Right atrium auricular region (tissue), 2 donors: ENCODE measurements at regions not wholly inside any gene's neighbourhood (a gene's known extent, or its start where the extent isn't known, plus 50 kb on each side); places are given as distances from the start of the nearest gene placed in this dataset.

ENCODE experiments used
- DNase-seq: peaks from one replicate; pipeline ENCODE4 v3.0.0-alpha.2; 2019; ENCODE audit warnings: low spot score
- H3K27ac ChIP-seq, 2 donors: fragments of 200-600 bp; sonication (generic); 1 replicate in 1 of 2; 2 replicates in 1 of 2; pipeline ENCODE4 v1.5.1; 2016 to 2019
- H3K27me3 ChIP-seq, 2 donors: fragments of 200-600 bp; sonication (generic); one replicate each; pipeline versions ENCODE4 v1.5.1 to v1.6.0; 2017 to 2019
- H3K36me3 ChIP-seq: fragments of 200-600 bp; sonication (generic); one replicate; pipeline ENCODE4 v1.5.1; 2016
- H3K4me1 ChIP-seq, 2 donors: fragments of 200-600 bp; sonication (generic); one replicate each; pipeline versions ENCODE4 v1.5.1 to v1.6.0; 2017 to 2019
- H3K4me3 ChIP-seq, 2 donors: fragments of 200-600 bp; sonication (generic); 1 replicate in 1 of 2; 2 replicates in 1 of 2; pipeline ENCODE4 v1.5.1; 2017 to 2019; ENCODE audit warnings: mild to moderate bottlenecking in 1 of 2, moderate library complexity in 1 of 2
- H3K9me3 ChIP-seq, 2 donors: fragments of 200-600 bp; sonication (generic); one replicate each; pipeline ENCODE4 v1.5.1; 2019
- CTCF ChIP-seq, 2 donors: fragments of 200-600 bp; sonication (generic); IDR thresholded peaks; one replicate each; pipeline ENCODE4 v1.5.1; 2019; ENCODE audit warnings: antibody characterized with exemption in 2 of 2

GRCh38 chr10:57959318-57960006 lies 308.2 kb downstream of the IPMK start:
- Histone ChIP-seq H3K4me1 (no peaks in the 10 kb centered on the region), H3K36me3 (no peaks in the 10 kb centered on the region), H3K4me3 (no peak overlapping the region), H3K27me3 (no peaks in the 10 kb centered on the region), H3K27ac (no peak overlapping the region), H3K9me3 (no peaks in the 10 kb centered on the region)
- no peak for DNase-seq
- TF ChIP-seq CTCF (IDR thresholded peaks at IDR 0.05) = no peak

GRCh38 chr10:57955076-57955475 lies 312.6 kb downstream of the IPMK start:
- no peak overlapping the region for H3K27ac ChIP-seq

GRCh38 chr10:57952741-57953140 lies 315.0 kb downstream of the IPMK start:
- Histone ChIP-seq H3K4me3 (no peak overlapping the region), H3K27me3 (no peaks in the 10 kb centered on the region), H3K9me3 (no peaks in the 10 kb centered on the region), H3K4me1 (no peaks in the 10 kb centered on the region), H3K36me3 (no peaks in the 10 kb centered on the region), H3K27ac (no peak overlapping the region)
- no peak for DNase-seq
- TF ChIP-seq CTCF (IDR thresholded peaks at IDR 0.05) = no peak

More at GRCh38 chr10:57955076-57955475, 312.6 kb downstream of the IPMK start:
- H3K36me3 ChIP-seq = no peaks in the 10 kb centered on the region
- H3K27me3 ChIP-seq = no peaks in the 10 kb centered on the region
- TF ChIP-seq CTCF (IDR thresholded peaks at IDR 0.05) = no peak
- no peaks in the 10 kb centered on the region for H3K9me3 ChIP-seq
- no peak overlapping the region for H3K4me3 ChIP-seq
- DNase-seq = no peak
- no peaks in the 10 kb centered on the region for H3K4me1 ChIP-seq

- Histone ChIP-seq H3K27ac (no peak overlapping the region), H3K36me3 (no peaks in the 10 kb centered on the region), H3K9me3 (no peaks in the 10 kb centered on the region), H3K4me1 (no peaks in the 10 kb centered on the region), H3K4me3 (no peak overlapping the region), H3K27me3 (no peaks in the 10 kb centered on the region)
- TF ChIP-seq CTCF (IDR thresholded peaks at IDR 0.05) = no peak
- no peak for DNase-seq
Observed at GRCh38 chr10:57950442-57950974, 317.2 kb downstream of the IPMK start.

- Histone ChIP-seq H3K36me3 (no peaks in the 10 kb centered on the region), H3K4me3 (no peak overlapping the region), H3K4me1 (no peaks in the 10 kb centered on the region), H3K27me3 (no peaks in the 10 kb centered on the region), H3K27ac (no peak overlapping the region), H3K9me3 (no peaks in the 10 kb centered on the region)
- DNase-seq = no peak
- TF ChIP-seq CTCF (IDR thresholded peaks at IDR 0.05) = no peak
Observed at GRCh38 chr10:57948796-57949195, 318.9 kb downstream of the IPMK start.

- no peaks in the 10 kb centered on the region for H3K4me1 ChIP-seq
- H3K27ac ChIP-seq = no peak overlapping the region
- H3K4me3 ChIP-seq = no peak overlapping the region
- no peak for DNase-seq
- no peaks in the 10 kb centered on the region for H3K27me3 ChIP-seq
- H3K36me3 ChIP-seq = no peaks in the 10 kb centered on the region
- H3K9me3 ChIP-seq = no peaks in the 10 kb centered on the region
- TF ChIP-seq CTCF (IDR thresholded peaks at IDR 0.05) = no peak
Observed at GRCh38 chr10:57946833-57947232, 320.9 kb downstream of the IPMK start.
